ES-I3 (cell line): ENCODE measurements at regions not wholly inside any gene's neighbourhood (a gene's known extent, or its start where the extent isn't known, plus 50 kb on each side); places are given as distances from the start of the nearest gene placed in this dataset.

Source experiments
- H3K36me3 ChIP-seq: 2 replicates; pipeline ENCODE4 v1.6.1; 2013; ENCODE audit warnings: mild to moderate bottlenecking, low read length, control low read depth, moderate library complexity; ENCODE audit not compliant: insufficient read depth
- H3K4me1 ChIP-seq: 2 replicates; pipeline ENCODE4 v1.6.1; 2013; ENCODE audit warnings: mild to moderate bottlenecking, control low read depth, low read length; ENCODE audit not compliant: insufficient read depth
- H3K9ac ChIP-seq: 2 replicates; pipeline ENCODE4 v1.6.1; 2013; ENCODE audit warnings: low read depth, mild to moderate bottlenecking, low read length, moderate library complexity
- H3K9me3 ChIP-seq: 2 replicates; pipeline ENCODE4 v1.6.1; 2013; ENCODE audit warnings: mild to moderate bottlenecking, low read length, moderate library complexity; ENCODE audit not compliant: control insufficient read depth, insufficient read depth

DNA sequence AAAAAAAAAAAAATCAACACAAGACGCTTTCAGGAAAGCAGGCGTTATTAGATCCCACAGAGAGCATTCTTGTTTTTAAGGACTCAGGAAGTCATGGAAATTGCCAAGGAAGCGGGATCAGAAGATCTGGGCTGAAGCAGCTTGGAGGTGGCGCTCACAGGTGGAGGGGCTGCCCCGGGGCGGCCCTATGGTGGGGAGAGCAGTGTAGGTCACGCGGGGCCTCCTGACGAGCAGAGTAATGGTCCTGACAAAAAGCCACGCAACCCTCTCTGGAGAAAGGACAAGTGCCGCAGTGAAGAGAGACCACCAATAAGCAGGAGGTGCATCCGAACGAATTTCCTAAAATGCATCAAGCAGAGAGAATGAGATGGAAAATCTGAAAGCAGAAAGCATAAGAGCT is 407.0 kb downstream of the BRD1 start:
- no peaks in the 10 kb centered on the region for H3K36me3 ChIP-seq
- no peaks in the 10 kb centered on the region for H3K4me1 ChIP-seq
- no peak overlapping the region for H3K9ac ChIP-seq
- H3K9me3 ChIP-seq: no peaks in the 10 kb centered on the region

DNA sequence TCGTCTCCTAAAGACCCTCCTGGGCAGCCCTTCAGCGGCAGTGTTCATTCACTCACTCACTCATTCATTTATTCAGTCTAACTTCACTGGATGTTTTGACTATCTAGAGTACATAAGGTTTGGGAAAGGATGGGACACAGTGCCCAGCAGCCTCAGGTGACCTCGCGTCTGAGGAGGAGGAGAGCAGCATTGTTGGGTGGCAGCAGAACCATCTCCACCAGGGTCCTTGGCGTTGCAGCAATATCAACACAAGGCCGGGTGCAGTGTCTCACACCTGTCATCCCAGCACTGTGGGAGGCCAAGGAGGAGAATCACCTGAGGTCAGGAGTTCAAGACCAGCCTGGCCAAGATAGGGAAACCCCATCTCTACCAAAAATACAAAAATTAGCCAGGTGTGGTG is 408.0 kb downstream of the BRD1 start:
- no peaks in the 10 kb centered on the region for H3K36me3 ChIP-seq
- no peak overlapping the region for H3K9ac ChIP-seq
- no peaks in the 10 kb centered on the region for H3K4me1 ChIP-seq
- H3K9me3 ChIP-seq: no peaks in the 10 kb centered on the region

GRCh38 chr22:49418943-49419342 is 408.7 kb downstream of the BRD1 start:
- no peaks in the 10 kb centered on the region for H3K4me1 ChIP-seq
- no peak overlapping the region for H3K9ac ChIP-seq
- no peaks in the 10 kb centered on the region for H3K9me3 ChIP-seq
- no peaks in the 10 kb centered on the region for H3K36me3 ChIP-seq

DNA sequence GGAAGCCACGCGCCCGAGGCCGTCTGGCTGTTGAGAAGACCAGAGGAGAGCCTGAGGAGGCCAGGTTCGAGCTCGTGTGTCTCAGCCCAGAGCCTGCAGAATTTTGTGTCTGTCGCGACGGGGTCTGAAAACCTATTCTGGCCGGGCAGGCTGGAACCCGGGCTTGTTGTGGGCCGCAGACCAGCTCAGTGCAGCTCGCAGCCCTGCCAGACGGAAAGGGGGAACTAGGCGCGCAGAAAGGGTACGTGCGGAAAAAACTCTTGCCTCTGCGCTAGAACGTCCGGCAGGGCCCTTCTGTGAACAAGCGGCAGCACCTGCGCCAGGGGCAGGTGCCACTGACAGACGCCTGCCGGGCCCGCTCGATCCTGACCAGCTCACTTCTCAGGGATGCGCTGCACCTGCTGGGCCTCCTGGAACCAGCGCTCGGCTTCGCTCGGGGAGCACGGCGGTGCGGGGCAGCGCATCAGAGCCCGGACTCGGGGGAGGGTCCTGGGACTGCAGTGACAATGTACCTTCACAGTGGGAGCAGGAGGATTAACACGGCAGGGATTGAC is 409.3 kb downstream of the BRD1 start:
- Histone ChIP-seq H3K36me3 (no peaks in the 10 kb centered on the region), H3K4me1 (no peaks in the 10 kb centered on the region), H3K9me3 (no peaks in the 10 kb centered on the region), H3K9ac (no peak overlapping the region)

DNA sequence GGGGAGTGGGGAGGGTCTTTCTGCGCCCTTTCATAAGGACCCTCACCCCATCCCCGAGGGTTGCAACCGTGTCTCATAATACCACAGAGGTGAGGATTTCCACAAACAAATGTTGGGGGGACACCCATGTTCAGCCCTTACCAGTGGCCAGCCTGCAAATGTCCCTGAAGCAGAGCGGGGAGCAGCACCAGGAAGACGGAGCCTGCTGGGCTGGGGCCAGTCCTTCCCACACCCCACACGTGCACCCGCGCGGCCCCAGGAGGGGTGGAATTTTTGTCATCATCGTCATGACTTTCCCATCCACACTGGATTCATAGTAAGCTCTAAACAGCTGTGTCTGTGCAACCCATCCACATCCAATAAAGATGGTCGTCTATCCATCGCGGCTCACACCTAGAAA is 409.8 kb downstream of the BRD1 start:
- no peaks in the 10 kb centered on the region for H3K36me3 ChIP-seq
- H3K9me3 ChIP-seq: no peaks in the 10 kb centered on the region
- no peak overlapping the region for H3K9ac ChIP-seq
- H3K4me1 ChIP-seq: no peaks in the 10 kb centered on the region

DNA sequence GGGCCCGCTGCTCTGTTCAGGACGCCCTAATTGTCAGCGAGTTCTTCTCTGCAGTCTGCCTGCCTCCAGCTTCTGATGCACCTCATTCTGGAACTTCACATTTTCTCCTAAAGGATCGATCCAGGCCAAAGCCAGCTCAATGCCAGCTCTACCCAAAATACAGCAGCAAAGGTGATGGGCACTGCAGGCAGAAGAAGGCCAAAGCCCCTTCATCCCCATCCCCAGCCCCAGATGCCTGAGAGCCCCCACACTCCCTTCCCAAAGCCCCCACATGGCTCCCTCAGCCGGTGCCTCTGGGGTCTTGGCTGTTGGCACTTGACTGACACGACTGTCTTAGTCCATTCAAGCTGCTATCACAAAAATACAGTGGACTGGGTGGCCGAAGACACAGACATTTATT is 410.3 kb downstream of the BRD1 start:
- no peaks in the 10 kb centered on the region for H3K9me3 ChIP-seq
- H3K9ac ChIP-seq: no peak overlapping the region
- H3K36me3 ChIP-seq: no peaks in the 10 kb centered on the region
- no peaks in the 10 kb centered on the region for H3K4me1 ChIP-seq

DNA sequence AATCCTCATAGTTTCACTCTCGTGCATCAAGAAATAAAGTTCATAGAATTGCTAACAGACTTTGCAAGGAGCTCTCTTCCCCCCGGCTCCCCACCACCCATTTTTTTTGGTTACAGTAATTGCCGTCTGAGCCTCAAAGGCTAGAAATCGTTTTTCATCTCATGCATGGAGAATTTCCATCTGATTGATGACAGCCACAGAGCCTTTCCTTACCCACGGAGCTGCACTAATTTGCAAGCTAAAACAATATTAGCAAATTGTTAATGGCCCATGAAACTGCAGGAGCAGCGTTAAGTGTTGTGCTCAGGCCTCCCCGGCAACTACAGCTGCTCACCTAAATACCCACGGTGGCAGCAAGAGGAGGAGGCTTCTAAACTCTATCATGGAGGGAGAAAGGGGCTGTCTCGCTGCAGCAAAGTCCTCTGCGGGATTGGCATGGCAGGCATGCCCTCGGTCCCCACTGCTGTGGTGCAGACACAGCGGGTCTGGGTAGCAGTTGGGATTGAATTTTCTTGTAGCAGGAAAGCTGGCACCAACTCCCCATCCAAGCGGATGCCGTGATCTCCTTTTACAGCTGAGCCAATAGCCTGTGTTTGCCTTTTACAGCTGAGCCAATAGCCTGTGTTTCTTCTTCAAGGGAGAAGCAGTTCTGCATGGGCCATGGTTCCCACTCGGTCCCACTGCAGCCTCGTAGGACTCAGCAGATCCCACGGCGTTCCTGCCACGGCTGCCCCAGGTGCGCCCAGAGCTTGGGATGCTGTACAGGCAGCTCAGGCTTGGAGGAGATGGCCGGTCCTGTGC is 412.3 kb downstream of the BRD1 start:
- Histone ChIP-seq H3K4me1 (no peaks in the 10 kb centered on the region), H3K9me3 (no peaks in the 10 kb centered on the region), H3K36me3 (no peaks in the 10 kb centered on the region), H3K9ac (no peak overlapping the region)

DNA sequence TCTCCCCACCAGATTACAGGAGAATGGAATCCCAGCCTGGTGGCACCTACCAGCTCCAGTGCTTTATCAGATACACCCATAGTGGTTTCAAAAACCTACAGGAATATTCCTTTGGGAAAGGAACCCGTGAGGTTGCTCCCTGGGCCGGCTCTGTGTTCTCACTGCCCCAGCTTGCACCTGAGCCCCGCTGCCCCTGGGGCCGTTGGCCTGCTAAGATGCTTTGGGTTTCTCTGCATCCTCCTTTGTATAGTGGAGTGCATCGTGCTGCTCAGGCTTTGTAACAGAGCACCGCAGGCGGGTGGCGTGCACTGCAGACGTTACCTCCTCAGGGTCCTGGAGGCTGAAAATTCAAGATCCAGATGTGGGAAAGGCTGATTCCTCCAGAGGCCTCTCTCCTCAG is 414.1 kb downstream of the BRD1 start:
- Histone ChIP-seq H3K9me3 (no peaks in the 10 kb centered on the region), H3K9ac (no peak overlapping the region), H3K36me3 (no peaks in the 10 kb centered on the region), H3K4me1 (no peaks in the 10 kb centered on the region)

GRCh38 chr22:49413146-49413545 is 414.5 kb downstream of the BRD1 start:
- Histone ChIP-seq H3K36me3 (no peaks in the 10 kb centered on the region), H3K4me1 (no peaks in the 10 kb centered on the region), H3K9ac (no peak overlapping the region), H3K9me3 (no peaks in the 10 kb centered on the region)

GRCh38 chr22:49412236-49412635 is 415.4 kb downstream of the BRD1 start:
- Histone ChIP-seq H3K9ac (no peak overlapping the region), H3K4me1 (no peaks in the 10 kb centered on the region), H3K9me3 (no peaks in the 10 kb centered on the region), H3K36me3 (no peaks in the 10 kb centered on the region)

- Histone ChIP-seq H3K9ac (no peak overlapping the region), H3K9me3 (no peaks in the 10 kb centered on the region), H3K36me3 (no peaks in the 10 kb centered on the region), H3K4me1 (no peaks in the 10 kb centered on the region)
Measured at GRCh38 chr22:49411236-49411635, 416.4 kb downstream of the BRD1 start.

GRCh38 chr22:49408102-49408836 is 419.4 kb downstream of the BRD1 start:
- no peaks in the 10 kb centered on the region for H3K4me1 ChIP-seq
- no peaks in the 10 kb centered on the region for H3K36me3 ChIP-seq
- no peak overlapping the region for H3K9ac ChIP-seq
- no peaks in the 10 kb centered on the region for H3K9me3 ChIP-seq

DNA sequence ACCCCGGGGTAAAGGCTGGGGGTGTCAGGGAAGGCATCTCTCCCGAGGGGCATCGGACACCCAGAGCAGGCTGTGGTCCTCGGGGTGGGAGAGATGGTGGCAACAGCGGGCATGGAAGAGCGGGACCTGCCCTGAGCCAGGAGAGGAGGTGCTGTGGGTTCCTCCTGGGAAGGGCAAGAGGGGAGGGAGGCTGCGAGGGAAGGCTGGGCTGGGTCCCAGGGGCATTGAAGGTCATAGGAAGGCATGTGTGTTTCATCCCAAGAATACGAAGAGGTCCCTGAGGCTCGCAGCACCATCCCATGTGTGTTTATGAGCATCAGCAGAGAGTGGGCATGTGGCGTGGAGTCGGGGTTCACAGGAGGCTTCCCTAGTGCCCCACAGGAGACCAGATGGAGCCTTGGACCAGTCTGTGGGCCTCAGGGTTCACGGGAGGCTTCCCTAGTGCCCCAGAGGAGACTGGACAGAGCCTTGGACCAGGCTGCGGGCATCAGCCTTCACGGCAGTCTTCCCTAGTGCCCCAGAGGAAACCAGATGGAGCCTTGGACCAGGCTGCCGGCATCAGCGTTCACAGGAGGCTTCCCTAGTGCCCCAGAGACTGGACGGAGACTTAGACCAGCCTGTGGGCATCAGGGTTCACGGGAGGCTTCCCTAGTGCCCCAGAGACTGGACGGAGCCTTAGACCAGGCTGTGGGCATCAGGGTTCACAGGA is 420.6 kb downstream of the BRD1 start:
- H3K4me1 ChIP-seq: no peaks in the 10 kb centered on the region
- no peak overlapping the region for H3K9ac ChIP-seq
- H3K9me3 ChIP-seq: no peaks in the 10 kb centered on the region
- no peaks in the 10 kb centered on the region for H3K36me3 ChIP-seq

GRCh38 chr22:49406047-49406650 is 421.5 kb downstream of the BRD1 start:
- no peaks in the 10 kb centered on the region for H3K36me3 ChIP-seq
- no peak overlapping the region for H3K9ac ChIP-seq
- no peaks in the 10 kb centered on the region for H3K9me3 ChIP-seq
- no peaks in the 10 kb centered on the region for H3K4me1 ChIP-seq
